ENCODE measurements at regions not wholly inside any gene's neighbourhood (a gene's known extent, or its start where the extent isn't known, plus 50 kb on each side); places are given as distances from the start of the nearest gene placed in this dataset.

DNA sequence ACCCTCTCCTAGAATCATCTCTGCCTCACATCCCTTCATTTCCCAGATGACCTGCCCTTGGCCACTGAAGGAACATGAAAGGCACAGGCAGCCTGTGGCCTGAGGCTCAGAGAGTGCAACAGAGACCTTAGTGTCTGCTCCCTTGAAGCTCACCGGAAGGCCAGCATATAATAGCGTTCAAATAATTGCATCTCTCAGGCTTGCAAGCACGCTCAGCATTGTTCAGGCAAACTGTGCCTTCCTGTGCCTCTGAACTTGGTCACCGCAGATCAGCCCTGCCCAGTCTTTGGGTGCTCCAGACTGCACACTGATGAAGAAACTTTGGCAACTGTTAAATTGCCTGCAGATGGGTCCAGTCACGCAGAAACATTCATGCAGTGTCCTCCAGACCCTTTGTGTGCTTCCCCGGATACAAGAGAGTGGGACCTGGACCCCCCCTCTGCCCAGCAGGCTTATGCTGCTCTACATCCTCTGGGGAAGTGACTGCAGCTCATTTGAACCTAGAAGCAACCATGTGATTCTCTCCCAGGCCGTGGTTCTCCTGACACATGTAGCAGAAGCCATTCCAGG lies 216.0 kb upstream of the ANKRD55 start:
- TF ChIP-seq, protein P1, sequence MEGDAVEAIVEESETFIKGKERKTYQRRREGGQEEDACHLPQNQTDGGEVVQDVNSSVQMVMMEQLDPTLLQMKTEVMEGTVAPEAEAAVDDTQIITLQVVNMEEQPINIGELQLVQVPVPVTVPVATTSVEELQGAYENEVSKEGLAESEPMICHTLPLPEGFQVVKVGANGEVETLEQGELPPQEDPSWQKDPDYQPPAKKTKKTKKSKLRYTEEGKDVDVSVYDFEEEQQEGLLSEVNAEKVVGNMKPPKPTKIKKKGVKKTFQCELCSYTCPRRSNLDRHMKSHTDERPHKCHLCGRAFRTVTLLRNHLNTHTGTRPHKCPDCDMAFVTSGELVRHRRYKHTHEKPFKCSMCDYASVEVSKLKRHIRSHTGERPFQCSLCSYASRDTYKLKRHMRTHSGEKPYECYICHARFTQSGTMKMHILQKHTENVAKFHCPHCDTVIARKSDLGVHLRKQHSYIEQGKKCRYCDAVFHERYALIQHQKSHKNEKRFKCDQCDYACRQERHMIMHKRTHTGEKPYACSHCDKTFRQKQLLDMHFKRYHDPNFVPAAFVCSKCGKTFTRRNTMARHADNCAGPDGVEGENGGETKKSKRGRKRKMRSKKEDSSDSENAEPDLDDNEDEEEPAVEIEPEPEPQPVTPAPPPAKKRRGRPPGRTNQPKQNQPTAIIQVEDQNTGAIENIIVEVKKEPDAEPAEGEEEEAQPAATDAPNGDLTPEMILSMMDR (IDR thresholded peaks at IDR 0.05; ENCODE audit: poor library complexity) = no peak
- TF ChIP-seq EZH2 (IDR thresholded peaks at IDR 0.05; ENCODE audit: borderline replicate concordance) = no peak
- no peak for TF ChIP-seq EZH2phosphoT487 (IDR thresholded peaks at IDR 0.05; ENCODE audit: low read depth, severe bottlenecking, unreplicated experiment)
